ENCODE measurements at regions not wholly inside any gene's neighbourhood (a gene's known extent, or its start where the extent isn't known, plus 50 kb on each side); places are given as distances from the start of the nearest gene placed in this dataset.

- 0 out of 2 replicates have a peak, but pooled peaks cover 5% of the 10 kb centered on the region for H4K20me1 ChIP-seq (ENCODE audit: insufficient read depth, low read length)
- no peak overlapping the region for H2AFZ ChIP-seq (ENCODE audit: low read length)
- no peaks in the 10 kb centered on the region for H3K79me2 ChIP-seq (ENCODE audit: insufficient read depth, low read length)
- BruUV-seq (replicated peaks), result no TSS peak
- DNase-seq (ENCODE audit: low spot score) (no peak), ATAC-seq (no peak), FAIRE-seq (no peak)
- no peak overlapping the region for H3K9ac ChIP-seq (ENCODE audit: insufficient read depth, low read depth, low read length)
- POLR2A ChIA-PET, result no interaction called here
- H3K27me3 ChIP-seq (ENCODE audit: control insufficient read depth in 1 of 2, insufficient read depth in 2 of 2, low read length in 2 of 2), result peaks cover 5 to 62% of the 10 kb centered on the region in 2 experiments; a peak in 4 of 5 replicates
- CTCF ChIA-PET (ENCODE audit: low intra/inter-chr PET ratio, low total read pairs), result no interaction called here
- WGBS (ENCODE audit: low lambda C conversion rate), result 3% methylated on average over 3 of the region's 7 CpGs
- H3K4me1 ChIP-seq (ENCODE audit: insufficient read depth, low read length), result no peaks in the 10 kb centered on the region
- in situ Hi-C loops (cut with HindIII; ENCODE audit: extremely low pct_ligation_motif_present, low pct_unique_long_range_greater_than_20kb) (no loop called here), intact Hi-C loops (cut with micrococcal nuclease; ENCODE audit: unreplicated experiment) (no loop called here)
- no peak overlapping the region for H3K4me3 ChIP-seq (replicated peaks in 1 of 3; ENCODE audit: insufficient read depth in 1 of 3, low read depth in 2 of 3, low read length in 3 of 3)
- no peaks in the 10 kb centered on the region for H3K36me3 ChIP-seq (replicated peaks in 1 of 2; ENCODE audit: control insufficient read depth in 1 of 2, insufficient read depth in 2 of 2, low read length in 2 of 2)
- no peaks in the 10 kb centered on the region for H3K9me3 ChIP-seq (ENCODE audit: low read length)
- H3K4me2 ChIP-seq (ENCODE audit: low read depth, low read length), result no peak overlapping the region
- TF ChIP-seq NFRKB (IDR thresholded peaks at IDR 0.05) (no peak), LCORL (IDR thresholded peaks at IDR 0.05) (no peak), LCORL (CRISPR knock-in tag; IDR thresholded peaks at IDR 0.05) (no peak), ISL2 (CRISPR knock-in tag; IDR thresholded peaks at IDR 0.05) (no peak), RBM39 (IDR thresholded peaks at IDR 0.05; ENCODE audit: low read depth, low read length, poor library complexity, severe bottlenecking) (no peak), ZNF235 (CRISPR knock-in tag; IDR thresholded peaks at IDR 0.05; ENCODE audit: borderline replicate concordance) (no peak), SMC3 (IDR thresholded peaks at IDR 0.05; ENCODE audit: low read length) (no peak), HOXA3 (CRISPR knock-in tag; IDR thresholded peaks at IDR 0.05) (no peak), SRSF4 (IDR thresholded peaks at IDR 0.05; ENCODE audit: low read depth, low read length, poor library complexity, severe bottlenecking) (no peak), ZNF274 (CRISPR knock-in tag; IDR thresholded peaks at IDR 0.05) (no peak), ADNP (CRISPR knock-in tag; IDR thresholded peaks at IDR 0.05) (no peak), ZSCAN30 (CRISPR knock-in tag; IDR thresholded peaks at IDR 0.05) (no peak), ZNF431 (CRISPR knock-in tag; IDR thresholded peaks at IDR 0.05; ENCODE audit: borderline replicate concordance, low read depth) (no peak)
- H3K27ac ChIP-seq (ENCODE audit: extremely low read length, insufficient read depth, low read length), result no peak overlapping the region
These were observed 68.4 kb upstream of the RAPGEF1 start for GRCh38 chr9:131808291-131808690.
